Iris pigment epithelial cell (primary cell): ENCODE measurements at regions not wholly inside any gene's neighbourhood (a gene's known extent, or its start where the extent isn't known, plus 50 kb on each side); places are given as distances from the start of the nearest gene placed in this dataset.
A peak's percentile ranks its signal among the peaks of the same experiment; 100 is the strongest.
"Not testable (repeated sequence)": the region's sequence is repeated elsewhere in the genome, so short reads cannot be mapped to it uniquely, and the experiment has no call there.

Experiments used
- DNase-seq: peaks from one replicate; pipeline ENCODE4 v3.0.0-alpha.2; 2011; ENCODE audit warnings: low read depth

DNA sequence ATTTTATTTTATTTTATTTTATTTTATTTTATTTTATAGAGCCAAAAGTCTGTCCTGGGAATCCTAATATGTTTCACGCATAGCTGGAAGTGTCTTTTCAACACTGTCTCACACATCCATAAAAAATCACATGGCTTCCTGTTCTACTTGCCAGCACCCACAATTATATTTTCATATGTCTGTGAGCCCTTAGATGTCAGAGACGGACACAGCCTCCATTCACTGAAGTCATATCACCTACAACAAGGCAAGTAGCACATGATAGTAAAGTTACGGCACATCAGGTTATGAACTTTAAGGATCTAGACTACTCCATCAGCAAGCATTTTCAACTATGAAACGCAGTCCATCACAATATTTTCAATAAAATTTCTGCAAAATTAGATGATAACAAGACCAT is 168.4 kb downstream of the ZIC4 start:
- no peak for DNase-seq

DNA sequence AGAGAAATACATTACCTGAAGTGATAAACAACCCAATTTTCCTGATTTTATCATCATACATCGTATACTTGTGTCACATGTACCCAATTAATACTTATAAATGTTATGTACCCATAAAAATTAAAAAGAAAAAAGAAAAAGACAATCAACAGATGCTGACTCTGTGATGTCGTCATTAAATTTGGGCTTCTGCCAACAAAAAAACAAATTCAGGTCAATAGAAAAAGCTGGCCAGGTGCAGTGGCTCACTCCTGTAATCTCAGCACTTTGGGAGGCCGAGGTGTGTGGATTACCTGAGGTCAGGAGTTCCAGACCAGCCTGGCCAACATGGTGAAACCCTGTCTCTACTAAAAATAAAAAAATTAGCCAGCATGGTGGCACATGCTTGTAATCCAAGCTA is 174.4 kb downstream of the ZIC4 start:
- DNase-seq: not testable (repeated sequence)

DNA sequence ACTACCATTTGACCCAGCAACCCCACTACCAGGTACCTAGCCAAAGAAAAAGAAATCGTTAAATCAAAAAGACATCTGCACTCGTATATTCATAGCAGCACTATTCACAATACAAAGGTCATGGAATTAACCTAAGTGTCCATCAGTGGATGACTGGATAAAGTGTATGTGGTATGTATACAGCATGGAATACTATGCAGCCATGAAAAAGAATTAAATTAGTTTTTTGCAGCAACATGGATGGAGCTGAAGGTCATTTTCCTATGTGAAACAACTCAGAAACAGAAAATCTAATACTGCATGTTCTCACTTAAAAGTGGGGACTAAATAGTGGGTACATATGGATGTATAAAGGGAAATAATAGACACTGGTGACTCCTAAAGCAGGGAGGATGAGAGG is 175.2 kb downstream of the ZIC4 start:
- DNase-seq: no peak

DNA sequence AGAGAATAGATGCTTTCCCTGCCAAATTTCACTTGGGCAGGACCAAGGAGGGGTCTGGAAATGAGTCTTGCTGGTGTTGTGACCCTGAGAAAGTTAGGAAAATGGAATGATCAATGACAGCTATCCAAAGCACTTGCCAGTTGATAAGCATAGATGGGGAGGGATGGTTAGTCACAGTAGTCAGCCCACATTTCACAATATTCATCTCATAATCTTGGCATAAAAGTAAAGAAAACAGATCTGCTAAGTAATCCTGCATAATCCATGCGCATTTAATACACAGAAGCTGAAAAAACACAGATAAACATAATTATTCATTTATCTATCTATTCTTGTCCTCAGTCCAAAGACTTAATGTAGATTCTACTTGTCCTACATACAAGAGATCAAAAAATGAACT is 184.1 kb downstream of the ZIC4 start:
- peak; percentile 25 for DNase-seq

DNA sequence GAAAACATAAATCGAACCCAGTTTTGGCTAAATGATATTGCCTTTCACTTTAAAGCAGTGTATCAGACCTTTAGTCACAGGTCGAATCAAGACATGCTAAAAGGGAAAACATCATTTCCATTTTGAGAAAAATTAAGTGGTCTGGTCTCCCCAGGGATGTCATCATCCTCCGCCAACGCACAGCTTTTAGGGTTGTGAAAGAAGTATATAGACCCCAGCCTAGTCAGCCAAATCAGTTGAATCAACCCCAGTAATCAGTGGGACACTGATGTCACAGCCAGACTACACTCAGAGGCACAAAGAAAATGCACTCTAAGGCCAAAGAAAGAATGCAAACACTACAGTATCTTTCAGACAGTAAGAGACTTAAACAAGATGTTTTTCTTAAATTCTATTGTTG is 187.4 kb downstream of the ZIC4 start:
- DNase-seq: no peak

DNA sequence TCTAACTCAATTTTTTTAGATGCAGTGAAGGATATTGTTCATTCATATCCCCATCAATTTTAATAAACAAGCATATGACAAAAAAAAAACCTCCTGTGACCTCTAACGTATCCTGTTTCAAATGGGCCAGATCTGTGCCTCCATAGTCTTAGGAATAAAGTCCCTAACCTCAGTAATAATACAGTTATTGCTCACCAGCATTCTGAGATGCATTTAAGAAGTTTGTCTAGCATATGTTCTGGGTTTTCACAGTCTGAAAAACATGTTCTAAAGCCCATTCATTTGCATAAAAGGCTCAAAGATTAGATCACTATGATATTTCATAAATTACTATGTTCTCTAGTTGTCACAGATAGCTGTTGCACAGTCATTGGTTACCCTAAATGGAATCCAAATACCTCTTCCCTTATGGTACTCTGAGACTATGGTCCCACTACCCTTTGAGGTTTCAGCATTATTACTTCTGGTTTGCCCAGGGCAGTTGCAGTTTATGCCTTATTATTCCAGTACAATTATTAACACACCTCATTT is 190.1 kb downstream of the ZIC4 start:
- no peak for DNase-seq

DNA sequence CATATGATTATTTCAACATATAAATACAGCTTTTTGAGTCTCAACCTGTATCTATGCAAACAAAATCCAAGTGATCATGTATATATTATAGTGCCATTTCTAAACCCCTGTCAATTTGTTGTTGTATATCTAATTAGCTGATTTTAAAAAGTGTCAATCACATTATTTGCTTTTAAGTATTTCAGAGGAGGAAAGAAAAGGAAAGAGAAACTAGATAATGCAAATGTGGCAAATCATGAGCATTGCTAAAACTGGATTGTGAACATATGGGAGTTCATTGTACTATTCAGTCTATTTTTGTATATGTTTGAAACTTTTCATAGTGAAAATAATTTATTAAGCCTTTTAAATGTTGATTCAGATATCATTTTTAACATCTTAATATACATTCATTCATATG is 190.7 kb downstream of the ZIC4 start:
- DNase-seq: no peak

DNA sequence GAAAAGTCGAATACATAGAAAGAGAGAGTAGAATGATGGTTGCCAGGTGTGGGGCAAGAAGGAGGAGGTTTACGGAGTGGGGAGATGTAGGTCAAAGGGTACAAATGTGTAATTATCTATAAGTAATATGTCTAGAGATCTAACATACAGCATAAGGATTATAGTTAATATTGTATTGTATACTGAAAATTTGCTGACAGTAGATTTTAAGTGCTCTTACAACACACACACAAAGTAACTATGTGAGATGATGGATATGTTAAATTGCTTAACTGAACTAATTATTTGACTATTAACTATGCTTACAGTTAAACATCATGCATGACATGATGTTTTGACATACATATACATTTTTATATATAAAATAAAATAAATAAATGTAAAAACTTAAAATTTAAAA is 192.7 kb downstream of the ZIC4 start:
- no peak for DNase-seq

DNA sequence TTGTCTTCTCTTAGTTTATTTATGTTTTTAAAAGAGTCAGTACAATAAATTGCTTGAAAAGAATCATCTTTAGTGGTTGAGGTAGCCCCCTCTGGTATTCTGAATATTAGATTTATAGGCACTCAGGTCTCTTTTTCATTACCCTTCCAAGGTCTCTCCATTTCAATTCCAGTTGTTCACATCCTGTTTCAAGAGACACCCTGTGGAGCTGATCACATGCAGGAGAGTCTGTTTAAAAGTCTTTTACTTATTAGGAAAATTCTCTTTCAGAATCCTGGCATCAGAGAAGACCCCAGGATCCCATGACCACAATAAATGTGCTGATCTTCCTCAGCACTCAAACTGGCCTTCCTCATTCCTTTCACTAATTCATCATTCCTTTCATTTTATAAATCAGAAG is 195.7 kb downstream of the ZIC4 start:
- no peak for DNase-seq

DNA sequence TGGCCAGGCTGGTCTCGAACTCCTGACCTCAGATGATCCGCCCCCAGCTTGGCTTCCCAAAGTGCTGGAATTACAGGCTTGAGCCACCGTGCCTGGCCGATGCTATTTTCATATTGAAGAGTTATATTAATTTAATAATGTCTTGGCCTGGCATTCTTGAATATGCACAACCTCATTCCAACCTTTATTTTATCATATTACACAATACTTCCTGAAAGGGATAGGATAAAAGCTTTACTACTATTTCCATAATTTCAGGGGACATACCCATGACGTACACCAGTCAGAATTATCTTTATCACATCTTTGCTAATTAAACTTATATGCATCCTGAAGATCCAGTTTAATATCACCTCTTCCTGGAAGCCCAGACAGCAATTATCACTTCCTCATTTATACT is 205.3 kb downstream of the ZIC4 start:
- no peak for DNase-seq

DNA sequence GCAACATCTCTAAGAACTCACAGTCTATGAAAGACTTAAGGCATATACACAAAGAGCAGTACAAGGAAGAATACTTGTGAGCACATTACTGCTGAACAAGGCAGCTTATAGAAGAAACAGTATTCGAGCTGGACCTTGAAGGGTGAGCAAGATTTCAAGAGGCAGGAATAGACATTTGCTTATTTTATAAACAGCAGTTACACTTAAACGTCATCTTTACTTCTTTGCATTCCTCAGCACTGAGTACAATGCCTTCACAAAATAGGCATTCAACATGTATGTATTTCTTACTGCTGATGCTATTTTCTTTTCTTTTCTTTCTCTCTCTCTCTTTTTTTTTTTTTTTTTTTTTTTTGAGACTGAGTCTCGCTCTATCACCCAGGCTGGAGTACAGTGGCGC is 205.8 kb downstream of the ZIC4 start:
- DNase-seq: peak; percentile 51

DNA sequence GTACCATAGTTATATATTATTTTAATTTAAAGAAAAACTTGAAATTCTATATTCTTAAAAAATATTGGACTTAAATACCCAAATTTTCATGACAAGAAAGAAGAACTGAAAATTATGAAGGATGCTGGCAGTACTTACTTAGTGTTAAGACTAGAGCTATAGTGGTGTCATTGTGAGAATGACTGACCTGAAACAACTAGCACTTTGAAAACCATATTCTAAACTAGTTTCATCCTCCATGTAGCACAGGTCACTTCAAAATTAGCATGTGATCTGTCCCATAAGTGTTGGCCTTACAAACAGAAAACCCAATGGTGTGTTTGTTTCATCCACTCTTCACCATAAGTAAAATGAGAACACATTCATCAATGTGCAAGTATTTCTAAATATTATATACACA is 208.6 kb downstream of the ZIC4 start:
- no peak for DNase-seq

DNA sequence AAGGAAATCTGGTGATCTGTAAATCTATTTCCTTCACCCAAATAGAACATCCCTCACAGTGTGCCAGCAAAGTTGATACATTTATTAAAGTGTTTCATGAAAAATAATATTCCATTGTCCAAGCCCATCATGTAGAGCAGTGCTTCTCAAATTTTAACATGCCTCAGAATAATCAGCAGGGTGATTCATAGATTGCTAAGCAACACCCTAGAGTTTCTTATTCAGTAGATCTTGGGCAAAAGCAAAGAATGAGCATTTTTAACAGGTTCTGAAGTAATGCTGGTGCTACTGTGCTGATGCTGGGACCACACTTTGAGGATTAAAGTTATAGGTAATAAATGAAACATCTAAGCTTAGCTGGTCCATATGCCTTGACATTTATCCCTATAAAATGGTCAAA is 210.5 kb downstream of the ZIC4 start:
- peak; percentile 8 for DNase-seq

DNA sequence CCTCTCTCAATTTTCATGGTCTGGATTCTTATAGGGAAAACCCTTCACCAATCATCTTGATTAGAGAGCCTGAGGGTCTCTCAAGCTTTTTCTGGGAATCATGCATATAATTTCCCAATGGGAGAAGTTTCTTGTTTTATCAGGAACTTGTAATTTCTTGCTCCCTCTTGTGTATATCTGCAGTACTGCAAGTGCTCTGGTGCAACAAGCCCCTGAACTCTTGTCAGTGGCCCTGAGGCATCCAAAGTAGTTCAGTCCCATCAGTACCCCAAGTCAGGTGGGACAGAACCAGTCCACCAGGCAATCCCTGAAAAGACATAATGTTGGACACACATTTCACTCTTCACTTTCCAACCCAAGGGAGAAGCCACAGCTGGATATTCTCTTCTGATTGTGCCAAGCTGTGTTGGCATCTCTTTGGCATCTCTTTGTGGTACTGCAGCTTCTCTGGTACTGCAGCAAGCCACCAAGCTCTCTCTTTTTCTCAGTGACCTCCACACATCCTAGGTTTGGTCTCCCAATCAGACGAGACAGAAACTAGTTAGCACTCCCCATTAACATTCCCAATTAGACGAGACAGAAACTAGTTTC is 214.5 kb downstream of the ZIC4 start:
- DNase-seq: peak; percentile 78

DNA sequence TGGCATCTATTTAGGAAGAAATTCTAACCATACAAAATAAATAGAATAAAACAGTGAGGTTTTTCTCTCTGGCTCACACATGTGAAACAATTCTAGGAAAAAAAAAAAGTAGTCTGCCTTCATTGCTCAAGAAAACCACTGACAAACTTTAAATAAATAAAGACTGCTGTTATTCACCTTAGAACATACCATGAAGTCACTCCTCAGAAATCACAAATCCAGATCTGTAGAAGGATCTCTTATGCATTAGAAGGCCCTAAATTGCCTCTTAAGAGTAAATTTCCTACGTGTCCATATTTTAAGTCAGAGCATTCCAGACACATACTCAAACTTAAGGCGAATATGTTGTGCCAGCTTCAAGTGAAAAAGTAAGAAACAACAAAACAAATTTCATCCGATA is 217.3 kb downstream of the ZIC4 start:
- peak; percentile 33 for DNase-seq

DNA sequence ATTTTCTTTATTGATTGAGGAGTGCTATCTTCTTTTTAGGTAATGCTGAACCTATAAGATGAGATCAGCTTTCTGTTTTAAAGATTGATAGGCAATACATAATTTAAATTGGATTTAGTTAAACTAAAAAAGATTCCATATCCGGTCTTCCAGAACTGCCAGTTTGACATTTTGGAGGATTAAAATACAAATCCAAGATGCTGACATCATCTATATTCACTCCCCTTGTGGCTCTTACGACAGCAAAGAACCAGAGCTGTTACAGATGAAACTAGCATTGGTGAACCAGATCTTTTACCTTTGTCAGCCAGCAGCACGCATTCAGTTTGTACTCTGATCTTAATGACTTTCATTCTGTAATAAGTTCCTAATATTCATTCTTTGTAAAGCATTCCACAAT is 218.7 kb downstream of the ZIC4 start:
- no peak for DNase-seq

DNA sequence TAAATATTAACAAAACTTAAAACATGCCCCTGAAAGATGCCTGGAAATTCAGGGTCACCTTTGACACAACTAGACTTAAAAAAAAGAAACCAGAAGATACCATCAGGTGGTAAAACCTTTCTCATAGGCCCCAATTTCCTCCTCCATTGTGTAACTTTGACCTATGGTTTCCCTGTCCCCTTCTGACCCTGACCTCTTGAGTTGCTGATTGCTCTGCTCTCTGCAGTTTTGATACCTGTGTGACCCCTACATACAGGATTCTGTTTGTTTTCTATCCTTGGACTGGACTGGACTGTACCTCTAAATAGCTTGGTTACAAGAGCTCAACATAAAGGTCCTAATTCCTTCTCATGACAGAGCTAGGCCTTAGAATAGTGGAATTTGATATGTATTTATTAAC is 220.6 kb downstream of the ZIC4 start:
- no peak for DNase-seq

DNA sequence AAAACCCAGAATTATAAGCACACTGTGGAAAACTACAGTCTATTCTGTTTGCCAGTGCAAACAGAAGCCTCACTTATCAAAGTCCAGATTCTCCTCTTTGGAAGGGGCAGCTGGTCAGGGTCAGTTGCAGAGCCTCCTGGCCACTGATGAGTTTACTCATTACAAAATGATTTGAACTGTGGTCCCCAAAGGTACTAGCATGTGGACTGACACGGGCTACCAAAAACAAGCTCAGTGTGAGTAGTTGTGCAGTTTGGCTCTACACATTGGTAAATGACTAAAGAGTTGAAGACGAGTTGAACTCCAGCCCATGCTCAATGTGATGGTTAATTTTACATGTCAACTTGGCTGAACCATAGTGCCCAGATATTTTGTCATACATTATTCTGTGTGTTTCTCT is 221.5 kb downstream of the ZIC4 start:
- no peak for DNase-seq

DNA sequence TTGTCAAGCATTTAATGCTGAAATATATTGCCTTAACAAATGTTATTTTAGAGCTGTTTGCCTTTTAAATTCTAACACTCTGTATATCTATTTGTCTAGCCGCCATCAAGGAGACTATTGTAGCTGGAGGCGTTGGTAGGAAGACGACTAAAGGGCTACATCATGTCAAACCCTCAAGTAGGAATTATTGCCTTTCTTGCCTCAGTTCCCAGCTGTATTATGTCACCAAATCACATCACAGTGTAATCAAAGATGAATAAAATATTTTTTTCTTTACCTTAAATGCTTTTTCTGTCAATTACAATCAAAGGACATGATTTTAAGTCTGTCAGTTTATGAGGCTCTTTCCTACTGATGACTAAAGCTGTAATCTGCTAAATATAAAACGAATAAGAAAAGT is 233.1 kb downstream of the ZIC4 start:
- DNase-seq: no peak

DNA sequence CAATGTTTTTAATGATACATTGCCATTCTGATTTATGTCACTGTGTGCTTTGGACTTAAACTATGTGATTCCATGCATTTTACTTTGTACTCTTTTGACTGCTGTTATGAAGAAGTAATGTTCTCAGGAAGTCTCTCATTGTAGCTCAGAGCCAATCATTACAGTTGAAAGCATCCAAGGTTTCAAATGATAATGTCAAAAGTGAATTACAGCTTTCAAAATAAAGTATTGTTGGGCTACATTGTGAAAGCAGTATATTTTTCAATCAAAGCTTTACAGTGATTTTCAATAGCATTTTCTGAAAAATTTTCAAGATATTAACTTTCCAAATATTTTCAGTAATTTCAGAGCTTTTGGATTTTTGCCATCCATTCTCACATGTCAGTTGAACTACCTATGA is 243.6 kb downstream of the ZIC4 start:
- no peak for DNase-seq

DNA sequence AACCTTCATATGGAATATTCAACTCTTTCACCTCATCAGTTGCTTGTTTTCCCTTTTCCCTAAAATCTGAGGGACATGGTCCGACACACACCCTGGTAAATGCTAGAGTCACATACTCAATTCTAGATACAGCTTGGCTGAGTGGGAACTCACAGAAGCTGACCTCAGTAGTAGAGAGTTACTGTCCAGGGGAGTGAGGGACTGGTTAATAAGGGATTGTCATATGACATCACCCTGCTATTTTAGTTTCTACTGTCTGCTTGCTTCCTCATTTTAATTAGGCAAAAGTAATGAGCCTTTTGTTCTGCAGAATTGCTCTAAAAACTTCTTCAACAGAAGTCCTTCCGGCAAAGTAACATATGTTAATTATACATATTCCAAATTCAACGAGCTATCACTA is 244.5 kb downstream of the ZIC4 start:
- no peak for DNase-seq

DNA sequence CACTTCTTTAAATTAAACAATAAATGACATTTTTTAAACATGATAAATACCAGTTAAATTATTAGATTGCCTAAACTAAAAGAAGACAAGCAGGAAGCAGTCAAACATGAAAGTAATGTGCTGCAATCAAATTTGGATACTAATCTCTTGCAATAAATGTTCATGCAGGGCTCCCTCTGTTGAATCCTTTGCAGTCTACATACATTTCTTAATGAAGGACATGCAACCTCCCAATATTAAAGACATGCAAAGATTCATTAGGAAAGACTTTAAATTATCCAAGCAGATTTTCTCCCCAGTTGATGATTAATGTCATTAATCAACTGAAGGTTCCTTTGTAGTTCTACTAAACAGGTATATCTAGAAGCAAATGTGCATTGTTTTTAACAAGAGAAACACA is 245.4 kb downstream of the ZIC4 start:
- DNase-seq: no peak

DNA sequence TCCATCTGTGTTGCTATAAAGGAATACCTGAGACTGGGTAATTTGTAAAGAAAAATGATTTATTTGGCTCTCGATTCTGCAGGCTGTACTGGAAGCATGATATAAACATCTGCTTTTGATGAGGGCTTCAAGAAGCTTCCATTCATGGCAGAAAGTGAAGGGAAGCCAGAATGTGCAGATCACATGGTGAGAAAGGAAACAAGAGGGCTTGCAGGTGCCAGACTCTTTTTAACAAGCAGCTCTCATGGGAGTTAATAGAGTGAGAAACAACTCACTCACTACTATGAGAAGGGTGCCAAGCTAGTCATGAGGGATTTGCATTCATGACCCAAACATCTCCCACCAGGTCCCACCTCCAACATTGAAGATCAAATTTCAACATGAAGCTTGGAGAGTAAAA is 247.2 kb downstream of the ZIC4 start:
- no peak for DNase-seq

DNA sequence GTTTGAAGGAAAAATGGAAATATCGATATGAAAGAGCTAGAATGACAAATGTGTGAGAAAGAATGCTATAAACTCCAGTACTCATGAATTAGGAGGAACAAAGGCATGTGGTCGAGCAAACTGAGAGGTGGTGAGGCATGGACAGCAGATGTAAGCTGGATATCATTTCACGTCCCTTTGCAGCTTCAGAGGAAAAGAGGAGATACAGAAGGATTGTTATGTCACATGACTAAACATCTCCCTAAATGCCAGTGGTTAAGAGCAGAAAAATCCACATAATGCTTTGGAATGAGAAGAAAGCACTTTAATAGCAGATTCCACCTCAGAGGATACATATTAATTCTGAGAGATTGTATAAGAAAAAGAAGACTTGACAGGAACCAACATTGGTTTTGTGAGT is 248.7 kb downstream of the ZIC4 start:
- no peak for DNase-seq

DNA sequence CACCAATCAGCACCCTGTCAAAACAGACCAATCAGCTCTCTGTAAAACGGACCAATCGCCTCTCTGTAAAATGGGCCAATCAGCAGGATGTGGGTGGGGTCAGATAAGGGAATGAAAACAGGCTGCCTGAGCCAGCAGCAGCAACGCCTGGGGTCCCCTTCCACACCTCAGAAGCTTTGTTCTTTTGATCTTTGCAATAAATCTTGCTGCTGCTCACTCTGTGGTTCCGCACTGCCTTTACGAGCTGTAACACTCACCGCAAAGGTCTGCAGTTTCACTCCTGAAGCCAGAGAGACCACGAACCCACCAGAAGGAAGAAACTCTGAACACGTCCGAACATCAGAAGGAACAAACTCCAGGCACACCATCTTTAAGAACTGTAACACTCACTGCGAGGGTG is 251.4 kb downstream of the ZIC4 start:
- not testable (repeated sequence) for DNase-seq
